Cardiac muscle cell (in vitro differentiated cells and primary cell): ENCODE measurements at regions not wholly inside any gene's neighbourhood (a gene's known extent, or its start where the extent isn't known, plus 50 kb on each side); places are given as distances from the start of the nearest gene placed in this dataset.

ENCODE experiments used
- DNase-seq, 2 donors: peaks; one replicate each; pipeline versions ENCODE4 v3.0.0 to v3.0.0-alpha.2; 2010 to 2017; ENCODE audit warnings: low read depth in 1 of 2, low spot score in 1 of 2
- H3K27ac ChIP-seq: fragments of 200-600 bp; sonication (generic); 2 replicates; pipeline ENCODE4 v1.5.1; 2016
- H3K27me3 ChIP-seq: fragments of 200-600 bp; sonication (generic); 2 replicates; pipeline ENCODE4 v1.6.0; 2016; ENCODE audit warnings: control low read depth
- H3K36me3 ChIP-seq: fragments of 200-600 bp; sonication (generic); 2 replicates; pipeline ENCODE4 v1.5.1; 2016; ENCODE audit warnings: control low read depth
- H3K4me1 ChIP-seq: fragments of 200-600 bp; sonication (generic); 2 replicates; pipeline ENCODE4 v1.8.1; 2017; ENCODE audit warnings: low read depth, mild to moderate bottlenecking, mixed run types
- H3K4me3 ChIP-seq: fragments of 200-600 bp; sonication (generic); 2 replicates; pipeline ENCODE4 v1.5.1; 2016; ENCODE audit warnings: mild to moderate bottlenecking
- H3K9me3 ChIP-seq: fragments of 200-600 bp; sonication (generic); 2 replicates; pipeline ENCODE4 v1.5.1; 2017; ENCODE audit warnings: low read depth, mild to moderate bottlenecking, control low read depth
- TF ChIP-seq, protein P1 (sequence below): IDR thresholded peaks from 2 replicates; pipeline ENCODE4 v1.5.1; 2012; ENCODE audit warnings: low read depth, mild to moderate bottlenecking, low read length

DNA sequence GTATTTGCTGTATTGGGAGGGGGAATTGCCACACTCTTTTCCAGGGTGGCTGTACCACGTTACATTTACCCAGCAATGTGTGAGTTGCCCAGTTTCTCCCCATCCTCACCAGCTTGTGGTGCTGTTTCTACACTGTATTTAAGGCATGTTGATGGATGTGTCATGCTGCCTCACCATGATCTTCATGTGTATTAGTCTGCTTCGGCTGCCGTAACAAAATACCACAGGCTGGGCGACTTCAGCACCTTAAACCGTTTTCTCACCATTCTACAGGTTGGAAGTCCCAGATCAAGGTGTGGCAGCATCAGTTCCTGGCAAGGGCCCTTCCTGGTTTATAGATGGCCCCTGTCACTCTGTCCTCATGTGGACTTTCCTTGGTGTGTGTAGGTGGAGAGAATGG is 169.7 kb downstream of the IGLL1 start:
- H3K9me3 ChIP-seq, result no peaks in the 10 kb centered on the region
- no peak for DNase-seq
- TF ChIP-seq, protein P1, sequence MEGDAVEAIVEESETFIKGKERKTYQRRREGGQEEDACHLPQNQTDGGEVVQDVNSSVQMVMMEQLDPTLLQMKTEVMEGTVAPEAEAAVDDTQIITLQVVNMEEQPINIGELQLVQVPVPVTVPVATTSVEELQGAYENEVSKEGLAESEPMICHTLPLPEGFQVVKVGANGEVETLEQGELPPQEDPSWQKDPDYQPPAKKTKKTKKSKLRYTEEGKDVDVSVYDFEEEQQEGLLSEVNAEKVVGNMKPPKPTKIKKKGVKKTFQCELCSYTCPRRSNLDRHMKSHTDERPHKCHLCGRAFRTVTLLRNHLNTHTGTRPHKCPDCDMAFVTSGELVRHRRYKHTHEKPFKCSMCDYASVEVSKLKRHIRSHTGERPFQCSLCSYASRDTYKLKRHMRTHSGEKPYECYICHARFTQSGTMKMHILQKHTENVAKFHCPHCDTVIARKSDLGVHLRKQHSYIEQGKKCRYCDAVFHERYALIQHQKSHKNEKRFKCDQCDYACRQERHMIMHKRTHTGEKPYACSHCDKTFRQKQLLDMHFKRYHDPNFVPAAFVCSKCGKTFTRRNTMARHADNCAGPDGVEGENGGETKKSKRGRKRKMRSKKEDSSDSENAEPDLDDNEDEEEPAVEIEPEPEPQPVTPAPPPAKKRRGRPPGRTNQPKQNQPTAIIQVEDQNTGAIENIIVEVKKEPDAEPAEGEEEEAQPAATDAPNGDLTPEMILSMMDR, result no peak
- no peak overlapping the region for H3K27ac ChIP-seq
- no peaks in the 10 kb centered on the region for H3K27me3 ChIP-seq
- H3K4me3 ChIP-seq, result no peak overlapping the region
- H3K36me3 ChIP-seq, result no peaks in the 10 kb centered on the region
- H3K4me1 ChIP-seq, result peaks cover 3% of the 10 kb centered on the region

DNA sequence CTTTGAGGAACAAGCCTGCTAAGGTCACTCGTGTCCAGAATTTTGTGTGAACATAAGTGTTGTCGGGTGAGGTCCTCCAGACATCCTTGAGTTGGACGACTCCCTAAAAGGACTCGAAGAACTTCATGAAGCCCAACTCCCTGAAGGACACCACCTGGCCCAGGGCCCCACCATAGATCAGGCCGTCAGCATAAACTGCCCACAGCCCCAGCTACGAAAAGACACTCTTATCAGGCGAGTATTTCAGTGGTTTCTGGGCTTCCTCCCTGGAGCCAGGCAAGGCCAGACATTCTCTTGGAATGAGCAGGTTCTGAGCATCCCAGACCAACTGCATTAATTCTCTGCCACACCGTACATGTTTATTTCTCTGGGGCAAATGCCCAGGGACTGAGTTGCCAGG is 170.1 kb downstream of the IGLL1 start:
- TF ChIP-seq, protein P1, result no peak
- no peak for DNase-seq
- Histone ChIP-seq H3K4me1 (peaks cover 3% of the 10 kb centered on the region), H3K27me3 (no peaks in the 10 kb centered on the region), H3K27ac (no peak overlapping the region), H3K9me3 (no peaks in the 10 kb centered on the region), H3K36me3 (no peaks in the 10 kb centered on the region), H3K4me3 (no peak overlapping the region)

DNA sequence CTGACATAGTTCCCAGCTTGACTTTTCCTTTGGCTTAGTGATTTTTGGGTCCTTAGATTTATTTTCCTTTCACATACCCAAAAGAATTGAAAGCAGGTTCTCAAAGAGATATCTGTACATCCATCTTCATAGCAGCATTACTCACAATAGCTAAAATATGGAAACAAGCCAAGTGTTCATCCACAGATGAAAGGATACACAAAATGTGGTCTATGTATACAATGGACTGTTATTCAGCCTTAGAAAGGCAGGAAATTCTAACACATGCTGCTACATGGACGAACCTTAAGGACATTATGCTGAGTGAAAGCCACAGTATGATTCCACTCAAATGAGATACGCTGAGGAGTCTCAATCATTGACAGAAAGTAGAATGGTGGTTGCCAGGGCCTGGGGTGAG is 171.8 kb downstream of the IGLL1 start:
- Histone ChIP-seq H3K36me3 (no peaks in the 10 kb centered on the region), H3K4me3 (no peak overlapping the region), H3K9me3 (no peaks in the 10 kb centered on the region), H3K4me1 (peaks cover 3% of the 10 kb centered on the region), H3K27me3 (no peaks in the 10 kb centered on the region), H3K27ac (no peak overlapping the region)
- DNase-seq, result no peak
- TF ChIP-seq, protein P1, result no peak

DNA sequence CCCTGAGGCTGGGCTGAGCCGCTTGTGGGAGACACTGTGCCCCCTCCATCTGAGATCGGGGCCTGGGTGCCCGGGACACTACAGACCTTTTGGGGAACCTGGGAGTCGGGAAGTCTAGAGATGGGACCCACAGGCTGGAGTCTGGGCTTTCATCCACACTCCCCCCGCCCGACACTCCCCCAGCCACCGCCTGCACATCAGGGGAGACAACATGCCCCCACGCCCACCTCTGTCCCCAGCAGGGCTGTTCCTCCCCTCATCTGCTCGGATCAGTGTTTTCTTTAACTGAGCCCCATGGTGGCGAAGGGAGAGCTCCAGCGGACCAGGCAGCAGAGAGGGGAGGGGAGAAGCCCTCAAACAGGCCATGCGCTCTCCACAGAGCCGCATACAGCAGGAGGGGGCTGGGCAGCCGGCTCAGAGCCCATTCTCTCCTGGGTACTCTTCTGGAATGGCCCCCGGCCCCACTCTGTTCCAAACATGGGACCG is 174.7 kb downstream of the IGLL1 start:
- Histone ChIP-seq H3K4me3 (no peak overlapping the region), H3K4me1 (peaks cover 8% of the 10 kb centered on the region), H3K27ac (no peak overlapping the region), H3K36me3 (no peaks in the 10 kb centered on the region), H3K9me3 (no peaks in the 10 kb centered on the region), H3K27me3 (no peaks in the 10 kb centered on the region)
- no peak for DNase-seq
- TF ChIP-seq, protein P1, result no peak

DNA sequence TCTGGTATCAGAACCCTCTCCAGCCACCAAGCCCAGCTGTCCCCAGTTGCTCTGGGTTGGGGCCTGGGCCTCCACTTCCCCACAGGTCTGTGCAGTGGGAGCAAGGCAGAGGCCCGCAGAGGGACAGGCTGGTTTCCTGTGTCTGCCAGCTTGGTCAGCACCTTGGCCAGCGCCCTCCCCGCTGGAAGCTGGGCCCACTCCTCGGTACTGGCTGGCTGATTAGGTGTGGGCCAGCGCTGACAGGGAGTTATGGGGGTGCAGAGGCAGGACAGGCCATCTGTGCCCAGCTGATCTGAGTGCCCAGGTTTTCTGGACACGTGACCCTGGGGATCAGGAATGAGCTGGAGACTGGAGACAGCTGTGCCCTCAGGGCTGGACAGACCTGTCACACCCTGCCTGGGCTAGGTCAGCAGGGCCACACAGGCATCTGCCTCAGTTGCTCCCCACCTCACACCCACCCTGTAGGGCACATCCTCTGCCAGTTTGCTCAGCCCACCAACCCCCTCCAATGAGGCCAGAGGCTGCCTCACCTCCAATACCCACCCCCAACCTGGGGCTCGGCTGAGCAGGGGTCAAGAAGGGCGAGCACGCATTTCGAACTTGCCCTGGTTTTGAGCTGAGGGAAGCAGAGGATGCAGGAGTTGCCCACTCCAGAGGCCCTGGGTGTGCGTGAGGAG is 175.3 kb downstream of the IGLL1 start:
- H3K4me3 ChIP-seq, result no peak overlapping the region
- H3K36me3 ChIP-seq, result no peaks in the 10 kb centered on the region
- no peaks in the 10 kb centered on the region for H3K9me3 ChIP-seq
- TF ChIP-seq, protein P1, result no peak
- H3K4me1 ChIP-seq, result peaks cover 6% of the 10 kb centered on the region
- no peak overlapping the region for H3K27ac ChIP-seq
- no peaks in the 10 kb centered on the region for H3K27me3 ChIP-seq
- DNase-seq, result peak; percentile 48 to 91
